ENCODE measurements at regions not wholly inside any gene's neighbourhood (a gene's known extent, or its start where the extent isn't known, plus 50 kb on each side); places are given as distances from the start of the nearest gene placed in this dataset.
A peak's percentile ranks its signal among the peaks of the same experiment; 100 is the strongest.

DNA sequence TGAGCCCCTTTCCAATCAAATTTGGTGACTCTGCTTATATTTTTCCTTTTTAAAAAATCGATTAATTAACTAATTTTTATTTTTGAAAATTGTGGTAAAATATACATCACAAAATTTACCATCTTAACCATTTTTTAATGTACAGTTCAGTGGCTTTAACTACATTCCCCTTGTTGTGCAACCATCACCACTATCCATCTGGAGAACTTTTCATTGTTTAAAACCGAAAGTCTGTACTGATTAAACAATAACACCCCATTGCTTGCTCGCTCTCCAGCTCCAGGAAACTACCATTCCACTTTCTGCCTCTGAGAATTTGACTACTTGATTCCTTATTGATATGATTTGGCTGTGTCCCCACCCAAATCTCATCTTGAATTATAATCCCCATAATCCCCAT is 283.4 kb downstream of the C12orf75 start:
- H3K4me3 ChIP-seq (ENCODE audit: low read length), result no peak overlapping the region
- TF ChIP-seq, protein P1, sequence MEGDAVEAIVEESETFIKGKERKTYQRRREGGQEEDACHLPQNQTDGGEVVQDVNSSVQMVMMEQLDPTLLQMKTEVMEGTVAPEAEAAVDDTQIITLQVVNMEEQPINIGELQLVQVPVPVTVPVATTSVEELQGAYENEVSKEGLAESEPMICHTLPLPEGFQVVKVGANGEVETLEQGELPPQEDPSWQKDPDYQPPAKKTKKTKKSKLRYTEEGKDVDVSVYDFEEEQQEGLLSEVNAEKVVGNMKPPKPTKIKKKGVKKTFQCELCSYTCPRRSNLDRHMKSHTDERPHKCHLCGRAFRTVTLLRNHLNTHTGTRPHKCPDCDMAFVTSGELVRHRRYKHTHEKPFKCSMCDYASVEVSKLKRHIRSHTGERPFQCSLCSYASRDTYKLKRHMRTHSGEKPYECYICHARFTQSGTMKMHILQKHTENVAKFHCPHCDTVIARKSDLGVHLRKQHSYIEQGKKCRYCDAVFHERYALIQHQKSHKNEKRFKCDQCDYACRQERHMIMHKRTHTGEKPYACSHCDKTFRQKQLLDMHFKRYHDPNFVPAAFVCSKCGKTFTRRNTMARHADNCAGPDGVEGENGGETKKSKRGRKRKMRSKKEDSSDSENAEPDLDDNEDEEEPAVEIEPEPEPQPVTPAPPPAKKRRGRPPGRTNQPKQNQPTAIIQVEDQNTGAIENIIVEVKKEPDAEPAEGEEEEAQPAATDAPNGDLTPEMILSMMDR (conservative IDR thresholded peaks at IDR 0.05; ENCODE audit: low read length), result no peak
- DNase-seq (ENCODE audit: low read depth), result no peak

DNA sequence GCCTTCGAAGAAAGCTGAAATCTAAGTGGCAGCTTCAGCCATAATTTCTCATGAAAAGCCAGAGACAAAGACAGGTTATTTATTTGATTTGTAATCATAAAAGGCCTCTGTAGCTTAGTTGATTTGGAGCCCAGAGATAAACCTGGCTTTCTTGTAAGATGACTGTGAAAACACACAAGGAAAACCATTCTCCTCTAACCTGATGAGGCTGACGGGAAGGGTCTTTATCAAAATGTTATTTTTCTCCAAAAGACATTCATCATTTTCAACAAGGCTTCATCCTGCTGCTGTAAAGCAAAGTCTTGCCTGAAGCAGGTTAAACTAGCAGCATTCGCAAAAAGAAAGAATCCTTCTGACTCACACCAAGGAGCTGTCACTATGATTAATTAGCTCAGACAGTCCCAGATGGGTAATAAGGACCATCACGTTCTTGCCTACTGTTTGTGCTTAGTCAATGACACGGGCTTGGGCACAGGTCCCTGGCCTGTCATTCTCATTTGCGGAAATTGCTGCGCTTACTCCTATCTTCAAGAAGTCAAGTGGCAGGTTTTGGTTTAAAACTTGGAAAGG is 286.6 kb downstream of the C12orf75 start:
- no peak overlapping the region for H3K4me3 ChIP-seq (ENCODE audit: low read length)
- peak; percentile 20 for DNase-seq (ENCODE audit: low read depth)
- TF ChIP-seq, protein P1 (conservative IDR thresholded peaks at IDR 0.05; ENCODE audit: low read length), result no peak

DNA sequence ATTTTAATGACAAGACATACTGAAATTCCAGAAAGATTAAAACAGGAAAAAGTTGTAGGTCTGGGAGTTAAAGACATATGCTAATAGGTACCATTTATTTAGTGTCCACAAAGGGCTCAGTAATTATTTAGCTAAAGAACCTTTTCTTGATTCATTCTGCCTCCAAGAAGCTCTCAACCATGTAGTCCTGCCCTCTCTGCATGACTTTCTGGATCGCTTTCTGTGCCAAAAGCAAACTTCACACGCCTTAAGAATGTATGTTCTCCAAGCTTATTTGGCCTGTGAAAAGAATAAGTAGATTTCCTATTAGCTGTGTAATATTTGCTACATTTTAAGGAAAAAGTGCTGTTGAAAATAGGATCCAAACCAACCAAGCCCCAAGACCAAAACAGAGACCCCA is 291.7 kb downstream of the C12orf75 start:
- DNase-seq (ENCODE audit: low read depth), result no peak
- no peak overlapping the region for H3K4me3 ChIP-seq (ENCODE audit: low read length)
- TF ChIP-seq, protein P1 (conservative IDR thresholded peaks at IDR 0.05; ENCODE audit: low read length), result no peak

DNA sequence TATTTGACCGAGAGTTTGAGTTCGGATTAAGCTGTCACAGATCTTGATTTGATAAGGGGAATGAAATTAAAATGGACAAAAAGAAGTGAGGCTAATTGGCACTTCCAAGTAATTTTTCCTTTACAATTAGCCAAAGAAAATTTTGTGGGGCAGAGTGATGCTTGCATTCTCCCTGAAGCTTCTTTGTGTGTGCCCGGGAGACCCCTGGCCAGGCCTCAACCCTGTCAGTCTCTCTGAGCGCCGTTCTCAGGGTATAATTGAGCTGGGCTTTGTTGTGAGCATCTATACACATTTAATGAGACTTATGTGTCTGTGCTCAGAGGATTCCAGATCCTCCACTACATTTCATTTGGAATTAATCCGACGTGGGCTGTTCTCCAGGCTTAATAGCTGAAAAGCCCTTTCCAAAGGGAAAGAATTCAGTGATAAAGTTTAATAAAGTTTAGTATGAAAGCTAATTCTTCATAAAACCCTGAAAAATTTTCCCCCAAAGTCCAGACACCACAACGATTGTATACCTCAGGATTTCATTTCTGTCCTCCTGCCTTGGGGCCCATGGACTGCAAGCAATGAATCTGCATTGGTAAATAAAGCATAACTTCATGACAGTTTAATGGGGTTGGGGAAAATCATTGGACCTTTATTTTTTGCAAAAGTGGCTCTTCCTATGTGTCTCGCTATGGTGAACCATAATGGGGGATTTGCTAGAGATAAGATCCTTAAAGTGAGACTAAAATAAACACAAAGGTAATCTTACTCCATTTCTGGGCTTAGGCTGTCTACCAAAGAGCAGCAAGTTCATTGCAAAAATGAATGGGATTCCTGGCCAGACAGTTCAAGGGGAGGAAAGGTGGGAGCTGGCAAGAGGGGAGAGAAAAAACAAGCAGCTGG is 292.6 kb downstream of the C12orf75 start:
- no peak overlapping the region for H3K4me3 ChIP-seq (ENCODE audit: low read length)
- TF ChIP-seq, protein P1 (conservative IDR thresholded peaks at IDR 0.05; ENCODE audit: low read length), result no peak
- DNase-seq (ENCODE audit: low read depth), result no peak

DNA sequence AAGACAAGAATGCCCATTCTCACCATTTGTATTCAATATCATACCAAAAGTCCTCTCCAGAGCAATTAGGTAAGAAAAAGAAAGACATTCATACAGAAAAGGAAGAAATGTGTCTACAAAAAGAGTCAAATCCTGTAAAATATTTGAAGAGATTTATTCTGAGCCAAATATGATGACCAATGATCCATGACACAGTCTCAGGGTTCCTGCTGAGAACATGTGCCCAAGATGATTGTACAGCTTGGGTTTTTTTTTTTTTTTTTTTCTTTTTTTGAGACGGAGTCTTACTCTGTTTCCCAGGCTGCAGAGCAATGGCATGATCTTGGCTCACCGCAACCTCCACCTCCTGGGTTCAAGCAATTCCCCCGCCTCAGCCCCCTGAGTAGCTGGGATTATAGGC is 296.2 kb downstream of the C12orf75 start:
- TF ChIP-seq, protein P1 (conservative IDR thresholded peaks at IDR 0.05; ENCODE audit: low read length), result no peak
- H3K4me3 ChIP-seq (ENCODE audit: low read length), result no peak overlapping the region
- DNase-seq (ENCODE audit: low read depth), result no peak

DNA sequence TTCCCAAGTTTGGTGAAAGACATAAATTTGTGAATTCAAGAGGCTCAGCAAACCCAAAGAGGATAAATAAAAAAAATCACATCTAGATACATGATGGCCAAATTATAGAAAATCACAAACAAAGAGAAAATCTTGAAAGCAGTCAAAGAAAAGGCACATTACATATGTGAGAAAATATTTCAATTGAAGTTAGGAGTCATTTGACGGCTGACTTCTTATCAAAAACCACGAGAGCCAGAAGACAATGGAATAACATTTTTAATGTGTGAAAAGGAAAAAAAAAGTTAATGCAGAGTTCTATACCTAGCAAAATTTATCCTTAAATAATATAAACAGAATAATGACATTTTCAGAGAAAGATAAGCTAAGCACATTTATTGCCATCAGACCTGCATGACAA is 307.0 kb downstream of the C12orf75 start:
- H3K4me3 ChIP-seq (ENCODE audit: low read length), result no peak overlapping the region
- TF ChIP-seq, protein P1 (conservative IDR thresholded peaks at IDR 0.05; ENCODE audit: low read length), result no peak
- DNase-seq (ENCODE audit: low read depth), result no peak

DNA sequence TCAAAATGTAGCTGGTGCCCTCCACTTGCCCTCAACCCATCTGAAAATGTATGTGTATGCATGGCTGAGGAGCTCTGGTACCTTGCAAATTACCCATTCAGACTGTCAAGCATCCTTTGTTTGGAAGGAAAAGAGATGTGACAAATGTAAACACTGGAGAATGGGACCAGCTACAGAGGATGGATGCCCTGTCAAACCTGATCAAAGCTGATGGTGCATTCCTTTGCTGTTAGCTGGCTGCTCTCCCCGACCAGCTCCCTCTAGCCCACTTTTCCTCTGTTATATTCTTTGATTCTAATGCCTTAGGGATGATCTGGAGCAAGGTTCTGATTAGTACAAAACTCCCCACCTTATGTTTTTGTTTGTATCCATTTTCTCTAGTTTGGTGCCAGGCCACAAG is 310.3 kb downstream of the C12orf75 start:
- H3K4me3 ChIP-seq (ENCODE audit: low read length), result no peak overlapping the region
- TF ChIP-seq, protein P1 (conservative IDR thresholded peaks at IDR 0.05; ENCODE audit: low read length), result no peak
- no peak for DNase-seq (ENCODE audit: low read depth)

Data from AG10803 (cell line).